ENCODE measurements at regions not wholly inside any gene's neighbourhood (a gene's known extent, or its start where the extent isn't known, plus 50 kb on each side); places are given as distances from the start of the nearest gene placed in this dataset.

DNA sequence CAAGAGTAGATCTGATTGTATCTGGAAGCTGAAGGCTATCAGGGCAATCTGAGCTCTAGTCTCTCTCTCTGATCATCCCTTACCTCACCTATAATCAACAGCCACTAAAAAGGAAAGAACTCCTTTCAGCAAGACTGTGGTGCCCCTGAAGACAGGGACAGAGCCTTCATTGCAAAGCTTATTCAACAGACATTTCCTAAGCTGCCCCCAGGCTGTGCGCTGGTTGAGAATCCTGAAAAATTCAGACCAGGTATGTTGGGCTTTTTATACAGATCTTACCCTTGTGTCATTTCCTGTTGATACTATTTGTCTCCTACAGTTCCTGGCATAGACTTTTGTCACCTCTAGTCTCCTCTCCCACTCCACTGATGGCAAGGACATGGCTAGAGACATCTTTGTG, 63.3 kb upstream of the PLA2G4A start:
- DNase-seq = no peak
- WGBS (ENCODE audit: low lambda C conversion rate) = 36% methylated on average over 1 of the region's 1 CpG
- H4K20me1 ChIP-seq (ENCODE audit: insufficient read depth) = no peaks in the 10 kb centered on the region
- ChIA-PET POLR2A (no interaction called here), CTCF (no interaction called here)
- H3K36me3 ChIP-seq (replicated peaks in 1 of 2; ENCODE audit: control insufficient read depth in 1 of 2, insufficient read depth in 2 of 2, low read length in 1 of 2) = no peaks in the 10 kb centered on the region
- H3K9me3 ChIP-seq = no peaks in the 10 kb centered on the region
- no peaks in the 10 kb centered on the region for H3K4me1 ChIP-seq (ENCODE audit: control insufficient read depth in 1 of 2, insufficient read depth in 2 of 2, low read depth in 1 of 2, low read length in 1 of 2)
- no peaks in the 10 kb centered on the region for H3F3A ChIP-seq (replicated peaks; ENCODE audit: insufficient read depth)
- TF ChIP-seq JUND (IDR thresholded peaks at IDR 0.05) = no peak
- TF ChIP-seq GABPA (IDR thresholded peaks at IDR 0.05; ENCODE audit: low read depth) = no peak
- no peak for TF ChIP-seq TEAD4 (IDR thresholded peaks at IDR 0.05; ENCODE audit: borderline replicate concordance, insufficient read depth)
- TF ChIP-seq MEF2A (IDR thresholded peaks at IDR 0.05; ENCODE audit: borderline replicate concordance, low read depth) = no peak
- H3K79me2 ChIP-seq (ENCODE audit: insufficient read depth) = no peaks in the 10 kb centered on the region
- no peaks in the 10 kb centered on the region; the same call in 1 of the 2 replicates for H3K27me3 ChIP-seq (ENCODE audit: insufficient read depth)
- no peak overlapping the region for H3K9ac ChIP-seq
- no peak overlapping the region for H2AFZ ChIP-seq (ENCODE audit: low read depth)
- H3K9me2 ChIP-seq = no peaks in the 10 kb centered on the region
- no peak overlapping the region for H3K27ac ChIP-seq (ENCODE audit: low read depth in 2 of 2, low read length in 1 of 2)
- no peak overlapping the region for H3K4me2 ChIP-seq
- H3K4me3 ChIP-seq (ENCODE audit: low read depth in 2 of 2, low read length in 1 of 2) = no peak overlapping the region

DNA sequence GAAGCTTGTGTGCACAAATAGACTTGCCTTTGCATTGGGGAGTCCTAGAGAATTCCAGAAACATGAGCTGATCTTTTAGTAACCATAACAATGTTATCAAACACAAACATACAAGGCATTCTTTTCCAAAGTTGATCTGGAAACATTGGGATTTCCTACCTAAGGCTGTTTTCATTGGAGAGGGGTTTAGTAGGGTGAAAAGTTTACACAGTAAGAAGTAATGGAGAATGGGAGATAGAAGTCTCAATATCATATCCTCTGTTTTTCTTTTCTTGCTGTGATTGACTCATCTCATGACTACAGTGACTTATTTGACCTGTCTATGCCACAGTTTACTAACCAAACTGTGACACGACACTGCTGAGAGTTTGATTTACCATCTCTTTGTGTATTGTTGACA, 65.6 kb upstream of the PLA2G4A start:
- H3K9ac ChIP-seq = no peak overlapping the region
- WGBS (ENCODE audit: low lambda C conversion rate) = 17% methylated on average over 1 of the region's 1 CpG
- H3K4me2 ChIP-seq = no peak overlapping the region
- no peaks in the 10 kb centered on the region for H3K9me2 ChIP-seq
- no peaks in the 10 kb centered on the region for H3F3A ChIP-seq (replicated peaks; ENCODE audit: insufficient read depth)
- H3K4me3 ChIP-seq (ENCODE audit: low read depth in 2 of 2, low read length in 1 of 2) = no peak overlapping the region
- H3K9me3 ChIP-seq = no peaks in the 10 kb centered on the region
- no peaks in the 10 kb centered on the region for H4K20me1 ChIP-seq (ENCODE audit: insufficient read depth)
- no peaks in the 10 kb centered on the region for H3K36me3 ChIP-seq (replicated peaks in 1 of 2; ENCODE audit: control insufficient read depth in 1 of 2, insufficient read depth in 2 of 2, low read length in 1 of 2)
- H3K27me3 ChIP-seq (ENCODE audit: insufficient read depth) = no peaks in the 10 kb centered on the region; the same call in 1 of the 2 replicates
- ChIA-PET CTCF (no interaction called here), POLR2A (no interaction called here)
- no peaks in the 10 kb centered on the region for H3K79me2 ChIP-seq (ENCODE audit: insufficient read depth)
- H3K27ac ChIP-seq (ENCODE audit: low read depth in 2 of 2, low read length in 1 of 2) = peak overlapping the region in 1 of 2 experiments; percentile 45; a peak in 2 of 4 replicates
- H2AFZ ChIP-seq (ENCODE audit: low read depth) = no peak overlapping the region
- H3K4me1 ChIP-seq (ENCODE audit: control insufficient read depth in 1 of 2, insufficient read depth in 2 of 2, low read depth in 1 of 2, low read length in 1 of 2) = no peaks in the 10 kb centered on the region
- TF ChIP-seq, protein P1, sequence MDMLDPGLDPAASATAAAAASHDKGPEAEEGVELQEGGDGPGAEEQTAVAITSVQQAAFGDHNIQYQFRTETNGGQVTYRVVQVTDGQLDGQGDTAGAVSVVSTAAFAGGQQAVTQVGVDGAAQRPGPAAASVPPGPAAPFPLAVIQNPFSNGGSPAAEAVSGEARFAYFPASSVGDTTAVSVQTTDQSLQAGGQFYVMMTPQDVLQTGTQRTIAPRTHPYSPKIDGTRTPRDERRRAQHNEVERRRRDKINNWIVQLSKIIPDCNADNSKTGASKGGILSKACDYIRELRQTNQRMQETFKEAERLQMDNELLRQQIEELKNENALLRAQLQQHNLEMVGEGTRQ (IDR thresholded peaks at IDR 0.05; ENCODE audit: borderline replicate concordance, low read depth, low read length) = no peak
- no peak for TF ChIP-seq FOXJ3 (CRISPR knock-in tag; IDR thresholded peaks at IDR 0.05)
- TF ChIP-seq, protein P2, sequence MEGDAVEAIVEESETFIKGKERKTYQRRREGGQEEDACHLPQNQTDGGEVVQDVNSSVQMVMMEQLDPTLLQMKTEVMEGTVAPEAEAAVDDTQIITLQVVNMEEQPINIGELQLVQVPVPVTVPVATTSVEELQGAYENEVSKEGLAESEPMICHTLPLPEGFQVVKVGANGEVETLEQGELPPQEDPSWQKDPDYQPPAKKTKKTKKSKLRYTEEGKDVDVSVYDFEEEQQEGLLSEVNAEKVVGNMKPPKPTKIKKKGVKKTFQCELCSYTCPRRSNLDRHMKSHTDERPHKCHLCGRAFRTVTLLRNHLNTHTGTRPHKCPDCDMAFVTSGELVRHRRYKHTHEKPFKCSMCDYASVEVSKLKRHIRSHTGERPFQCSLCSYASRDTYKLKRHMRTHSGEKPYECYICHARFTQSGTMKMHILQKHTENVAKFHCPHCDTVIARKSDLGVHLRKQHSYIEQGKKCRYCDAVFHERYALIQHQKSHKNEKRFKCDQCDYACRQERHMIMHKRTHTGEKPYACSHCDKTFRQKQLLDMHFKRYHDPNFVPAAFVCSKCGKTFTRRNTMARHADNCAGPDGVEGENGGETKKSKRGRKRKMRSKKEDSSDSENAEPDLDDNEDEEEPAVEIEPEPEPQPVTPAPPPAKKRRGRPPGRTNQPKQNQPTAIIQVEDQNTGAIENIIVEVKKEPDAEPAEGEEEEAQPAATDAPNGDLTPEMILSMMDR (IDR thresholded peaks at IDR 0.05) = no peak
- TF ChIP-seq NRF1 (IDR thresholded peaks at IDR 0.05; ENCODE audit: low read depth, low read length) = no peak
- TF ChIP-seq, protein P3, sequence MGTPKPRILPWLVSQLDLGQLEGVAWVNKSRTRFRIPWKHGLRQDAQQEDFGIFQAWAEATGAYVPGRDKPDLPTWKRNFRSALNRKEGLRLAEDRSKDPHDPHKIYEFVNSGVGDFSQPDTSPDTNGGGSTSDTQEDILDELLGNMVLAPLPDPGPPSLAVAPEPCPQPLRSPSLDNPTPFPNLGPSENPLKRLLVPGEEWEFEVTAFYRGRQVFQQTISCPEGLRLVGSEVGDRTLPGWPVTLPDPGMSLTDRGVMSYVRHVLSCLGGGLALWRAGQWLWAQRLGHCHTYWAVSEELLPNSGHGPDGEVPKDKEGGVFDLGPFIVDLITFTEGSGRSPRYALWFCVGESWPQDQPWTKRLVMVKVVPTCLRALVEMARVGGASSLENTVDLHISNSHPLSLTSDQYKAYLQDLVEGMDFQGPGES (IDR thresholded peaks at IDR 0.05; ENCODE audit: low read depth, low read length) = no peak
- TF ChIP-seq FOSL2 (IDR thresholded peaks at IDR 0.05; ENCODE audit: borderline replicate concordance, low read depth) = no peak
- no peak for TF ChIP-seq TEAD4 (IDR thresholded peaks at IDR 0.05; ENCODE audit: borderline replicate concordance, insufficient read depth)
- no peak for TF ChIP-seq SMC3 (IDR thresholded peaks at IDR 0.05; ENCODE audit: low read depth, low read length)
- TF ChIP-seq YY1 (IDR thresholded peaks at IDR 0.05; ENCODE audit: low read depth) = no peak
- no peak for TF ChIP-seq GATA2 (CRISPR knock-in tag; IDR thresholded peaks at IDR 0.05)
- TF ChIP-seq, protein P4, sequence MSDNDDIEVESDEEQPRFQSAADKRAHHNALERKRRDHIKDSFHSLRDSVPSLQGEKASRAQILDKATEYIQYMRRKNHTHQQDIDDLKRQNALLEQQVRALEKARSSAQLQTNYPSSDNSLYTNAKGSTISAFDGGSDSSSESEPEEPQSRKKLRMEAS (IDR thresholded peaks at IDR 0.05; ENCODE audit: low read depth) = no peak
- no peak for TF ChIP-seq TAF1 (IDR thresholded peaks at IDR 0.05; ENCODE audit: borderline replicate concordance, low read depth, low read length)
- no peak for TF ChIP-seq RFX5 (IDR thresholded peaks at IDR 0.05; ENCODE audit: low read length)
- TF ChIP-seq RAD21 (IDR thresholded peaks at IDR 0.05; ENCODE audit: low read length) = no peak
- no peak for TF ChIP-seq RCOR1 (IDR thresholded peaks at IDR 0.05; ENCODE audit: low read length)
- TF ChIP-seq RXRA (IDR thresholded peaks at IDR 0.05; ENCODE audit: borderline replicate concordance, low read depth) = no peak
- no peak for DNase-seq

All from SK-N-SH (cell line).